ENCODE measurements at regions not wholly inside any gene's neighbourhood (a gene's known extent, or its start where the extent isn't known, plus 50 kb on each side); places are given as distances from the start of the nearest gene placed in this dataset.

DNA sequence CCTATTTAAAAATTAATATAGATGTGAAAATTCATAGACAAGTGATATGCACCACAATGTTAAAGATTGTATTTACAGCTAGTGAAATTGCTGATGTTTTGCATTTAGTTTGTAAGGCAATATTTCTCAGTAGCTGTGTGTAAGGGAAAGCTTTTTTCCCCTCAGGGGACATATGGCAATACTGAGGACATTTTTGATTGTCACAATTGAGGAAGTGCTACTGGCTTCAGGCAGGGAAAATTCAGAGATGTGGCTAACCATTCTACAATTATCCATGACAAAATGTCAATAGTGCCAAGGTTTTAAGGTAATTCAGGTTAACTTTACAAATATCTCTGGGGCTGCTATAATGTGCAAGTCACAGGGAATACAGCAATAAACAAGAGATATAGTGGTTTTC, 66.1 kb upstream of the IL15 start:
- DNase-seq (ENCODE audit: extremely low read depth in 1 of 4, low spot score in 3 of 4) = no peak
- Histone ChIP-seq H2AFZ (ENCODE audit: low read depth, low read length) (no peak overlapping the region), H3K79me2 (ENCODE audit: control insufficient read depth, insufficient read depth, low read length) (no peaks in the 10 kb centered on the region), H4K20me1 (replicated peaks; ENCODE audit: control insufficient read depth, insufficient read depth, low read length) (no peaks in the 10 kb centered on the region), H3K9me1 (ENCODE audit: control insufficient read depth, insufficient read depth, low read length) (no peaks in the 10 kb centered on the region), H3K27me3 (ENCODE audit: control insufficient read depth in 2 of 2, insufficient read depth in 2 of 2, low read length in 2 of 2) (no peaks in the 10 kb centered on the region), H3K9me3 (replicated peaks; ENCODE audit: control insufficient read depth, insufficient read depth, low read depth, low read length) (no peaks in the 10 kb centered on the region; the same call in 1 of the 2 replicates), H3K36me3 (ENCODE audit: control insufficient read depth, insufficient read depth, low read length) (no peaks in the 10 kb centered on the region), H3K4me3 (no peak overlapping the region), H3K4me2 (ENCODE audit: insufficient read depth, low read length) (no peak overlapping the region), H3K9ac (ENCODE audit: insufficient read depth in 1 of 2, low read depth in 2 of 2, low read length in 2 of 2) (no peak overlapping the region), H3K4me1 (replicated peaks in 1 of 2; ENCODE audit: control insufficient read depth in 2 of 2, insufficient read depth in 2 of 2, low read length in 2 of 2) (no peaks in the 10 kb centered on the region), H3K27ac (ENCODE audit: extremely low read depth, low read depth, low read length) (no peak overlapping the region)
- in situ Hi-C loops (cut with MboI) (no loop called here), intact Hi-C loops (cut with micrococcal nuclease) (no loop called here)
- no TSS peak for BruUV-seq (replicated peaks)
- CTCF ChIA-PET (ENCODE audit: low intra/inter-chr PET ratio) = no interaction called here
- ATAC-seq = no peak
- POLR2A ChIA-PET = no interaction called here
- no peak for FAIRE-seq
- TF ChIP-seq SOX6 (IDR thresholded peaks at IDR 0.05) (no peak), NFIC (IDR thresholded peaks at IDR 0.05) (no peak), RFX1 (IDR thresholded peaks at IDR 0.05) (no peak), DACH1 (IDR thresholded peaks at IDR 0.05; ENCODE audit: partially characterized antibody) (no peak), ATF1 (CRISPR knock-in tag; IDR thresholded peaks at IDR 0.05) (no peak), ATF1 (tag; IDR thresholded peaks at IDR 0.05) (no peak), ZKSCAN3 (CRISPR knock-in tag; IDR thresholded peaks at IDR 0.05) (no peak), PHB2 (IDR thresholded peaks at IDR 0.05; ENCODE audit: low read depth) (no peak)
- TF ChIP-seq, protein P1, sequence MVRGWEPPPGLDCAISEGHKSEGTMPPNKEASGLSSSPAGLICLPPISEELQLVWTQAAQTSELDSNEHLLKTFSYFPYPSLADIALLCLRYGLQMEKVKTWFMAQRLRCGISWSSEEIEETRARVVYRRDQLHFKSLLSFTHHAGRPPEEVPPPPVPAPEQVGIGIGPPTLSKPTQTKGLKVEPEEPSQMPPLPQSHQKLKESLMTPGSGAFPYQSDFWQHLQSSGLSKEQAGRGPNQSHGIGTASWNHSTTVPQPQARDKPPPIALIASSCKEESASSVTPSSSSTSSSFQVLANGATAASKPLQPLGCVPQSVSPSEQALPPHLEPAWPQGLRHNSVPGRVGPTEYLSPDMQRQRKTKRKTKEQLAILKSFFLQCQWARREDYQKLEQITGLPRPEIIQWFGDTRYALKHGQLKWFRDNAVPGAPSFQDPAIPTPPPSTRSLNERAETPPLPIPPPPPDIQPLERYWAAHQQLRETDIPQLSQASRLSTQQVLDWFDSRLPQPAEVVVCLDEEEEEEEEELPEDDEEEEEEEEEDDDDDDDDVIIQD (CRISPR knock-in tag; IDR thresholded peaks at IDR 0.05) = no peak
- TF ChIP-seq, protein P2, sequence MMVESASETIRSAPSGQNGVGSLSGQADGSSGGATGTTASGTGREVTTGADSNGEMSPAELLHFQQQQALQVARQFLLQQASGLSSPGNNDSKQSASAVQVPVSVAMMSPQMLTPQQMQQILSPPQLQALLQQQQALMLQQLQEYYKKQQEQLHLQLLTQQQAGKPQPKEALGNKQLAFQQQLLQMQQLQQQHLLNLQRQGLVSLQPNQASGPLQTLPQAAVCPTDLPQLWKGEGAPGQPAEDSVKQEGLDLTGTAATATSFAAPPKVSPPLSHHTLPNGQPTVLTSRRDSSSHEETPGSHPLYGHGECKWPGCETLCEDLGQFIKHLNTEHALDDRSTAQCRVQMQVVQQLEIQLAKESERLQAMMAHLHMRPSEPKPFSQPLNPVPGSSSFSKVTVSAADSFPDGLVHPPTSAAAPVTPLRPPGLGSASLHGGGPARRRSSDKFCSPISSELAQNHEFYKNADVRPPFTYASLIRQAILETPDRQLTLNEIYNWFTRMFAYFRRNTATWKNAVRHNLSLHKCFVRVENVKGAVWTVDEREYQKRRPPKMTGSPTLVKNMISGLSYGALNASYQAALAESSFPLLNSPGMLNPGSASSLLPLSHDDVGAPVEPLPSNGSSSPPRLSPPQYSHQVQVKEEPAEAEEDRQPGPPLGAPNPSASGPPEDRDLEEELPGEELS (CRISPR knock-in tag; IDR thresholded peaks at IDR 0.05; ENCODE audit: borderline replicate concordance) = no peak
- TF ChIP-seq, protein P3, sequence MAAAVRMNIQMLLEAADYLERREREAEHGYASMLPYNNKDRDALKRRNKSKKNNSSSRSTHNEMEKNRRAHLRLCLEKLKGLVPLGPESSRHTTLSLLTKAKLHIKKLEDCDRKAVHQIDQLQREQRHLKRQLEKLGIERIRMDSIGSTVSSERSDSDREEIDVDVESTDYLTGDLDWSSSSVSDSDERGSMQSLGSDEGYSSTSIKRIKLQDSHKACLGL (CRISPR knock-in tag; IDR thresholded peaks at IDR 0.05; ENCODE audit: borderline replicate concordance, poor library complexity, severe bottlenecking) = no peak
- TF ChIP-seq, protein P4, sequence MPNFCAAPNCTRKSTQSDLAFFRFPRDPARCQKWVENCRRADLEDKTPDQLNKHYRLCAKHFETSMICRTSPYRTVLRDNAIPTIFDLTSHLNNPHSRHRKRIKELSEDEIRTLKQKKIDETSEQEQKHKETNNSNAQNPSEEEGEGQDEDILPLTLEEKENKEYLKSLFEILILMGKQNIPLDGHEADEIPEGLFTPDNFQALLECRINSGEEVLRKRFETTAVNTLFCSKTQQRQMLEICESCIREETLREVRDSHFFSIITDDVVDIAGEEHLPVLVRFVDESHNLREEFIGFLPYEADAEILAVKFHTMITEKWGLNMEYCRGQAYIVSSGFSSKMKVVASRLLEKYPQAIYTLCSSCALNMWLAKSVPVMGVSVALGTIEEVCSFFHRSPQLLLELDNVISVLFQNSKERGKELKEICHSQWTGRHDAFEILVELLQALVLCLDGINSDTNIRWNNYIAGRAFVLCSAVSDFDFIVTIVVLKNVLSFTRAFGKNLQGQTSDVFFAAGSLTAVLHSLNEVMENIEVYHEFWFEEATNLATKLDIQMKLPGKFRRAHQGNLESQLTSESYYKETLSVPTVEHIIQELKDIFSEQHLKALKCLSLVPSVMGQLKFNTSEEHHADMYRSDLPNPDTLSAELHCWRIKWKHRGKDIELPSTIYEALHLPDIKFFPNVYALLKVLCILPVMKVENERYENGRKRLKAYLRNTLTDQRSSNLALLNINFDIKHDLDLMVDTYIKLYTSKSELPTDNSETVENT (CRISPR knock-in tag; IDR thresholded peaks at IDR 0.05) = no peak
- TF ChIP-seq, protein P5, sequence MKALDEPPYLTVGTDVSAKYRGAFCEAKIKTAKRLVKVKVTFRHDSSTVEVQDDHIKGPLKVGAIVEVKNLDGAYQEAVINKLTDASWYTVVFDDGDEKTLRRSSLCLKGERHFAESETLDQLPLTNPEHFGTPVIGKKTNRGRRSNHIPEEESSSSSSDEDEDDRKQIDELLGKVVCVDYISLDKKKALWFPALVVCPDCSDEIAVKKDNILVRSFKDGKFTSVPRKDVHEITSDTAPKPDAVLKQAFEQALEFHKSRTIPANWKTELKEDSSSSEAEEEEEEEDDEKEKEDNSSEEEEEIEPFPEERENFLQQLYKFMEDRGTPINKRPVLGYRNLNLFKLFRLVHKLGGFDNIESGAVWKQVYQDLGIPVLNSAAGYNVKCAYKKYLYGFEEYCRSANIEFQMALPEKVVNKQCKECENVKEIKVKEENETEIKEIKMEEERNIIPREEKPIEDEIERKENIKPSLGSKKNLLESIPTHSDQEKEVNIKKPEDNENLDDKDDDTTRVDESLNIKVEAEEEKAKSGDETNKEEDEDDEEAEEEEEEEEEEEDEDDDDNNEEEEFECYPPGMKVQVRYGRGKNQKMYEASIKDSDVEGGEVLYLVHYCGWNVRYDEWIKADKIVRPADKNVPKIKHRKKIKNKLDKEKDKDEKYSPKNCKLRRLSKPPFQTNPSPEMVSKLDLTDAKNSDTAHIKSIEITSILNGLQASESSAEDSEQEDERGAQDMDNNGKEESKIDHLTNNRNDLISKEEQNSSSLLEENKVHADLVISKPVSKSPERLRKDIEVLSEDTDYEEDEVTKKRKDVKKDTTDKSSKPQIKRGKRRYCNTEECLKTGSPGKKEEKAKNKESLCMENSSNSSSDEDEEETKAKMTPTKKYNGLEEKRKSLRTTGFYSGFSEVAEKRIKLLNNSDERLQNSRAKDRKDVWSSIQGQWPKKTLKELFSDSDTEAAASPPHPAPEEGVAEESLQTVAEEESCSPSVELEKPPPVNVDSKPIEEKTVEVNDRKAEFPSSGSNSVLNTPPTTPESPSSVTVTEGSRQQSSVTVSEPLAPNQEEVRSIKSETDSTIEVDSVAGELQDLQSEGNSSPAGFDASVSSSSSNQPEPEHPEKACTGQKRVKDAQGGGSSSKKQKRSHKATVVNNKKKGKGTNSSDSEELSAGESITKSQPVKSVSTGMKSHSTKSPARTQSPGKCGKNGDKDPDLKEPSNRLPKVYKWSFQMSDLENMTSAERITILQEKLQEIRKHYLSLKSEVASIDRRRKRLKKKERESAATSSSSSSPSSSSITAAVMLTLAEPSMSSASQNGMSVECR (CRISPR knock-in tag; IDR thresholded peaks at IDR 0.05) = no peak
